ENCODE measurements at regions not wholly inside any gene's neighbourhood (a gene's known extent, or its start where the extent isn't known, plus 50 kb on each side); places are given as distances from the start of the nearest gene placed in this dataset.

GRCh38 chr10:8602821-8603220 lies 548.3 kb downstream of the GATA3 start:
- H3K36me3 ChIP-seq (ENCODE audit: control insufficient read depth in 2 of 2, extremely low read depth in 1 of 2, insufficient read depth in 2 of 2, low read length in 2 of 2) = no peaks in the 10 kb centered on the region
- H4K20me1 ChIP-seq (replicated peaks; ENCODE audit: control insufficient read depth, extremely low read depth, insufficient read depth, low read length) = no peaks in the 10 kb centered on the region
- CTCF ChIA-PET = no interaction called here
- no peak for FAIRE-seq
- no peak overlapping the region for H2AFZ ChIP-seq (ENCODE audit: low read depth, low read length)
- TF ChIP-seq, protein P1, sequence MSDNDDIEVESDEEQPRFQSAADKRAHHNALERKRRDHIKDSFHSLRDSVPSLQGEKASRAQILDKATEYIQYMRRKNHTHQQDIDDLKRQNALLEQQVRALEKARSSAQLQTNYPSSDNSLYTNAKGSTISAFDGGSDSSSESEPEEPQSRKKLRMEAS (IDR thresholded peaks at IDR 0.05; ENCODE audit: insufficient read depth, insufficient read length) = no peak
- no peak for TF ChIP-seq EZH2 (IDR thresholded peaks at IDR 0.05; ENCODE audit: borderline replicate concordance, low read depth, low read length, severe bottlenecking)
- TF ChIP-seq FOS (IDR thresholded peaks at IDR 0.05; ENCODE audit: borderline replicate concordance, insufficient read depth, low read length) = no peak
- TF ChIP-seq JUN (IDR thresholded peaks at IDR 0.05; ENCODE audit: borderline replicate concordance, insufficient read depth, insufficient read length, low read depth) = no peak
- TF ChIP-seq, protein P2, sequence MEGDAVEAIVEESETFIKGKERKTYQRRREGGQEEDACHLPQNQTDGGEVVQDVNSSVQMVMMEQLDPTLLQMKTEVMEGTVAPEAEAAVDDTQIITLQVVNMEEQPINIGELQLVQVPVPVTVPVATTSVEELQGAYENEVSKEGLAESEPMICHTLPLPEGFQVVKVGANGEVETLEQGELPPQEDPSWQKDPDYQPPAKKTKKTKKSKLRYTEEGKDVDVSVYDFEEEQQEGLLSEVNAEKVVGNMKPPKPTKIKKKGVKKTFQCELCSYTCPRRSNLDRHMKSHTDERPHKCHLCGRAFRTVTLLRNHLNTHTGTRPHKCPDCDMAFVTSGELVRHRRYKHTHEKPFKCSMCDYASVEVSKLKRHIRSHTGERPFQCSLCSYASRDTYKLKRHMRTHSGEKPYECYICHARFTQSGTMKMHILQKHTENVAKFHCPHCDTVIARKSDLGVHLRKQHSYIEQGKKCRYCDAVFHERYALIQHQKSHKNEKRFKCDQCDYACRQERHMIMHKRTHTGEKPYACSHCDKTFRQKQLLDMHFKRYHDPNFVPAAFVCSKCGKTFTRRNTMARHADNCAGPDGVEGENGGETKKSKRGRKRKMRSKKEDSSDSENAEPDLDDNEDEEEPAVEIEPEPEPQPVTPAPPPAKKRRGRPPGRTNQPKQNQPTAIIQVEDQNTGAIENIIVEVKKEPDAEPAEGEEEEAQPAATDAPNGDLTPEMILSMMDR (IDR thresholded peaks at IDR 0.05; ENCODE audit: extremely low read depth in 1 of 2, insufficient read depth in 1 of 2, low read depth in 1 of 2, low read length in 2 of 2) = no peak
- TF ChIP-seq GATA2 (IDR thresholded peaks at IDR 0.05; ENCODE audit: insufficient read depth, insufficient read length, low read depth, low read length) = no peak
- TF ChIP-seq POLR2A (IDR thresholded peaks at IDR 0.05; ENCODE audit: low read depth, low read length) = no peak
- no peak for TF ChIP-seq POLR2AphosphoS5 (IDR thresholded peaks at IDR 0.05; ENCODE audit: insufficient read depth, low read depth, low read length)
- no peak for TF ChIP-seq MYC (IDR thresholded peaks at IDR 0.05; ENCODE audit: low read depth, low read length)
- DNase-seq (ENCODE audit: low read depth, low spot score) = no peak
- no peaks in the 10 kb centered on the region for H3K9me3 ChIP-seq (replicated peaks; ENCODE audit: control insufficient read depth, insufficient read depth, low read length)
- H3K9me1 ChIP-seq (replicated peaks; ENCODE audit: control insufficient read depth, extremely low read depth, insufficient read depth, low read length) = no peaks in the 10 kb centered on the region
- no peak overlapping the region for H3K4me3 ChIP-seq (replicated peaks in 1 of 3; ENCODE audit: insufficient read depth in 1 of 3, low read depth in 1 of 3, low read length in 3 of 3)
- no peaks in the 10 kb centered on the region for H3K27me3 ChIP-seq (ENCODE audit: control insufficient read depth in 2 of 2, insufficient read depth in 2 of 2, low read length in 2 of 2)
- no peaks in the 10 kb centered on the region for H3K4me1 ChIP-seq (ENCODE audit: control insufficient read depth, extremely low read depth, insufficient read depth, low read length)
- H3K4me2 ChIP-seq (ENCODE audit: insufficient read depth, low read length) = no peak overlapping the region
- H3K9ac ChIP-seq (replicated peaks; ENCODE audit: extremely low read depth, insufficient read depth, low read length) = no peak overlapping the region
- H3K79me2 ChIP-seq (ENCODE audit: control insufficient read depth, insufficient read depth, low read length) = no peaks in the 10 kb centered on the region
- no peak overlapping the region for H3K27ac ChIP-seq (ENCODE audit: insufficient read depth, low read depth, low read length)
- BruUV-seq (replicated peaks) = no TSS peak
- intact Hi-C loops (cut with micrococcal nuclease) = no loop called here
- dilution Hi-C loops (cut with MboI; ENCODE audit: extremely low pct_ligation_motif_present, low sequenced_read_pairs) = no loop called here
- POLR2A ChIA-PET = no interaction called here

All from endothelial cell of umbilical vein (primary cell).